ENCODE measurements at regions not wholly inside any gene's neighbourhood (a gene's known extent, or its start where the extent isn't known, plus 50 kb on each side); places are given as distances from the start of the nearest gene placed in this dataset.

DNA sequence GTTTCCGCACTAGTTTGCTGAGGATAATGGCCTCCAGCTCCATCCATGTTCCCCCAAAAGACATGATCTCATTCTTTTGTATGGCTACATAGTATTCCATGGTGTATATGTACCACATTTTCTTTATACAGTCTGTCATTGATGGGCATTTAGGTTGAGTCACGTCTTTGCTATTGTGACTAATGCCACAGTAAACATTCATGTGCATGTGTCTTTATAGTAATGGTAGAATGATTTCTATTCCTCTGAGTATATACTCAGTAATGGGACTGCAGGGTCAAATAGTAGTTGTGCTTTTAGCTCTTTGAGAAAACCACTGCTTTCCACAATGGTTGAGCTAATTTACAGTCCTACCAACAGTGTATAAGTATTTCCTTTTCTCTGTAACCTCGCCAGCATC, 78.3 kb upstream of the BCL9 start:
- DNase-seq = no peak

DNA sequence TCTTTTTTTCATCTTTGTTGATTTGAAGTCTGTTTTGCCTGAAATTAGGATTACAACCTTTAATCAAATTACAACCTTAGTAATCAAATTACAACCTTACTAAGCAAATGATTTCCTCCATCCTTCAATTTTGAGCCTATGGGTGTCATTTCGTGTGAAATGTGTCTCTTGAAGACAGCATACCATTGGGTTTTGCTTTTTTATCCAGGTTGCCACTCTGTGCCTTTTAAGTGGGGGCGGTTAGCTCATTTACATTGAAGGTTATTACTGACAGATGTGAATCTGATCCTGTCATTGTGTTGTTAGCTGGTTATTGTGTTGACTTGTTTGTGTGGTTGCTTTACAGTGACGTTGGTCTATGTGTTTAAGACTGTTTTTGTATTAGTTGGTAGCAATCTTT, 74.8 kb upstream of the BCL9 start:
- no peak for DNase-seq

DNA sequence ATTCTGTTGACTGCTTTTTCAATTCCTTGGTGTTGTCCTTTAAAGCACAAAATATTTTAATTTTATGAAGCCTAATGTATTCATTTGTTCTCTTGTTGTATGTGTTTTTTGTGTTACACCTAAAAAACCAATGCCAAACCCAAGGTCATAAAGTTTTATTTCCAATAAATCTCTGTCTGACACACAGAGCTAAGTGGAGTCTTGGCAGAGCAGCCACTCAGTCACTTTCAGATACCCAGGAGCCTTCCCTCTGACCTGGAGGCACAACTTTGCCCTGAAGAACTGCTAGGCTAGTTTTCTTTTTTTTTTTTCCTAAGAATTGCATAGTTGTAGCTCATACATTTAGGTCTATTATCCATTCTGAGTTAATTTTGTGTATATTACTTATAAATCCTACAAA, 71.2 kb upstream of the BCL9 start:
- DNase-seq = no peak

GRCh38 chr1:147472489-147472888, 68.8 kb upstream of the BCL9 start:
- no peak for DNase-seq

DNA sequence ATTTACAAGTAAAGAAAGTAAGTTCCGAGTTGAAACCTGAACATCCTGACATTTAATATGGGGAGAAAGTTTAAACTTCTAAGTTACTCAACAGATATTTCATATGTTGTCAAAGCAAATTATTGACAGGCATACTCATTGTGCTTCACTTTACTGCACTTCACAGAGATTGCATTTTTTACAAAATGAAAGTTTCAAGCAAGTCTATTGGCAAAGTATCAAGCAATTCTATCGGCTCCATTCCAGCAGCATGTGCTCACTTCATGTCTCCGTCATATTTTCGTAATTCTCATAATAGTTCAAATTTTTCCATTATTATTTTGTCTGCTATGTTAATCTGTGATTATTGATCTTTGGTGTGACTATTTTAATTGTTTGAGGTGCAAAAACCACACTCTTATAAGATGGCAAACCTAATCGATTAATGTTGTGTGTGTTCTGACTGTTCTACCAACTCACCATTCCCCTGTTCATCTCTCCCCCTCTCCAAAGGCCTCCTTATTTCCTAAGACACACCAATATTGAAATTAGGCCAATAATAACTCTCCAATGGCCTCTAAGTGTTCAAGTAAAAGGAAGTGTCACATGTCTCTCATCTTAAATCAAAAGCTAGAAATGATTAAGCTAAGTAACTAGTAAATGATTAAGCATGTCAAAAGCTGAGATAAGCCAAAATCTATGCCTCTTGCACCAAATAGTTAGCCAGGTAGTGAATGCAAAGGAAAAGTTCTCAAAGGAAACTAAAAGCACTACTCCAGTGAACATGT, 68.2 kb upstream of the BCL9 start:
- no peak for DNase-seq

- no peak for DNase-seq
These were observed 67.6 kb upstream of the BCL9 start for GRCh38 chr1:147473733-147474049.

DNA sequence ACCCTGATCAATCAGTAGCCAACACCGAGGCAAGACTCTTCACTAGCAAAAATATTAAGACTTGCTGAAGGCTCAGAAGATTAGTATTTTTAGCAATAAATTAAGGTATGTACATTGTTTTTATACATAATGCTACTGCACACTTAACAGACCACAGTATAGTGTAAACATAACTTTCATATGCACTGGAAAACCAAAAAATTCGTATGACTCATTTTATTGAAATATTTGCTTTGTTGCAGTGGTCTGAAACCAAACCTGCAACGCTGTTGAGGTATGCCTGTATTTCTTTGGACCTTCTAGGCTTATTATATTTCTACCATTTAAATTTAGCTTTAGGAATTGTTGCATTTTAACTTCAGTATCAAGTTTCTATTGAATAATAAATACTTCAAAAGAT, 65.8 kb upstream of the BCL9 start:
- no peak for DNase-seq

DNA sequence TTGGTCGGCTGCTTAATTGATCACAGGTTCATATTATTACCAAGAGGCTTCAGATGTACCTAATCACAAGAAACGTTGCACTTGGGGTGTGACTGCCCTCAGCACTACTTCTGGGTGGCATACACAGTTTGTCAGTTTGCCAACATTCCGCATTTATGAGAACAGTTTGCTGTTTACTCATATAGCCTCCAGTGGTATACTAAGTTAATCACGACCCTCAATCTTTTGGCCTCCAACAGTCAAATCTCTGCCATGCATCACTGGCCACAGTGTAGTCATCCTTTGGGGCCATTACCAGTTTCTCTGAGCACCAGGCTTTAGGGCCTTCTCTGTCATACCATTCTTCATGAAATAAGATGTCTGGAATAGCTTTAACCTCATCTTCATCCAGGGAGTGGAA, 62.8 kb upstream of the BCL9 start:
- no peak for DNase-seq

DNA sequence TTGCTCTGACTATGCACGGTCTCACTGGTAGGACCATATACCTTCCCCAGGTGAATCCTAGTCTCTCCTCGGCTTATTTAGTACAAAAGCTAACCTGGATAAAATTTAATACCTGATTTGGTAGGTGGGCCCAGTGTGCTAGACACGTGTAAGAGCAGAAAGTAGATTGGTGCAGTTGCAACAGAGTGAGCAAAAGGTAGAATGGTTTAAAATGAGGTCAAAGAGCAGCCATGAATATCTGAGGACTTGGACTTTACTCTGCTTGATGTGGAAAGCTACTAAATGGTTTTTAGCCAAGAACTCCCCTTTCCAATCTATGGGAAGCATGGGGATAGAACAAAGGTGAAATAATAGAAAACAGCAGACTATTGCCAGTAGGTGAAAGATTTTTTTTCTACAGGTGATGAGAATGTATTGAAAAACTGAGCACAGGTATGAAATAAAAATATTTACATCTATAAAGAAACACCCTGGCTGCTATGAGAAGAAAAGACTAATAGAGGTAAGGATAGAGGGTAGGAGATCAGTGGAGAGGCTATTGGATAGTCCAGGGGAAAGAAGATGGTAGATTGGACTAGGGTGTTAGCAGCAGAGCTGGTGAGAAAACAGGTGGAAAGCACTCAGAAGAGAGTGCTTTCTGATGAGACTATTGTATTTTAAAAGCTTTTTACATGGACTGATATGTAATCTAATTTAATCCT, 61.3 kb upstream of the BCL9 start:
- DNase-seq = no peak

DNA sequence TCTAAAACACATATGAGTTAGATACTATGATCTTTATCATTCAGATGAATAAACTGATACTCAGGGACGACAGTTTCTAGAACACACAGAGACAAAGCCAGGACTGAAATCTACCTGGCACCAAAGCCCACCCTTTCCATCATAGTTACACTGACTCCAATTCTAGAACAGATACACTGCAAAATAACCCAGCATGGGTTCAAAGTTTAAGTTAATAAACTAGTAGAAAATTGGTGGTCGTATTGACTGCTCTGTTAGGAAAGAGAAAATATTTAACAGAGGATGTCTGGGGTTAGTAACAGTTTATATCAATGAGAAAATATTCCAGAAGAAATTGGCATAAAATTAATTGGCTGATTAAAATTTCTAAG, 60.8 kb upstream of the BCL9 start:
- no peak for DNase-seq

DNA sequence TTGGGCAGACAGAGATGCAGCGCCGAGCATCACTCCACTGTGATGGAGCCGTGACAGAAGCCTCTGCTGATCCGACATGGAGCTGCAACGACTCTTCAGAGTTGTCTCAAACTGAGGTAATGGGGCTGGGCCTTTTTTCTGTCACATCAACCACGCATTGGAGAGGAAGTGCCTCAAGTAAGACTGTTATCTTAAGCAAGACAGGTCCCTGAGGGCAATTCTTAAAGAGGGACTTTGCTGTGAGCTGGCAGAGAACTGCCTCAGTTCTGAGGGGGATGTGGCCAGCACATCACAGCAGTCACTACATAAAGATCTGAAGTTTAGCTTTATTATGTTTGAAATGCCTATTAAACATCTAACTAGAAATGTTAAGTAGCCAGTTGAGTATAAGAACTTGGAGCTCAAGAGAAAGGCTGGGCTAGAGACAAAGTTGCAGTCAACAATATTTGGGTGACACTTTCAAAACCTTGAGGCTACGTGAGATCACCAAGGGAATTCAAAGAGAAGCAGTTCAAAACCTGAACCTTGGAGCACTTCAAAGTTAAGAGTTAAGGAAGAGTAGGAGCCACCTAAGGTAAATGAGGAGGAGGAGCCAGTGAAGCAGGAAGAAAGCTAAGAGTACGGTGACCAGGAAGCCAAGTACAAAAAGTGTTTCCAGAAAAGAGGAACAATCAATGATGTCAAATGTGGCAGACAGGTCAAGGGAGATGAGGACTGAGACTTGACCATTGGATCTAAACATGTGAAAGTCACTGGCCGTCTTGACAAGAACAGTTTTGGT, 54.2 kb upstream of the BCL9 start:
- no peak for DNase-seq

DNA sequence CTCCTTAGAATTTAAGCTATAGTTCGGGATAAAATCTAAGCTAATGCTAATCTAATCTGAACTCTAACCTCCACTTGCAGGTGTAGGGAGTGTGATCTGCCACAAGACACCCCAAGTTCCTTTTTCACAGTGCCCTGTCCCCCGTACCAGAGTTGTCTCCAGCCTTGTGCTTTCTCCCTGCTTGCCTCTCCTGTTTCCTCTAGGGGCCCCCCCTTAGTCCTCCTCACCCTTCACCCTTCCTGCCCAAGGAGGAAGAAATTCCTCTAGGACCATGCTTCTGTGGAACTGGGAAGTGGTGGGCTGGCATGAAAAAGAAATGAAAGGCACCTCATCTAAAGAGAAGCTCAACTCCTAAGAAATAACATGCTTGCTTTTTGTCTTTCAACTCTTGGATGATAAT, 50.2 kb upstream of the BCL9 start:
- no peak for DNase-seq
